GM19240 (cell line): ENCODE measurements at regions not wholly inside any gene's neighbourhood (a gene's known extent, or its start where the extent isn't known, plus 50 kb on each side); places are given as distances from the start of the nearest gene placed in this dataset.

Source experiments
- DNase-seq: peaks from one replicate; pipeline ENCODE4 v3.0.0; 2011; ENCODE audit warnings: low spot score; ENCODE audit not compliant: insufficient read length

DNA sequence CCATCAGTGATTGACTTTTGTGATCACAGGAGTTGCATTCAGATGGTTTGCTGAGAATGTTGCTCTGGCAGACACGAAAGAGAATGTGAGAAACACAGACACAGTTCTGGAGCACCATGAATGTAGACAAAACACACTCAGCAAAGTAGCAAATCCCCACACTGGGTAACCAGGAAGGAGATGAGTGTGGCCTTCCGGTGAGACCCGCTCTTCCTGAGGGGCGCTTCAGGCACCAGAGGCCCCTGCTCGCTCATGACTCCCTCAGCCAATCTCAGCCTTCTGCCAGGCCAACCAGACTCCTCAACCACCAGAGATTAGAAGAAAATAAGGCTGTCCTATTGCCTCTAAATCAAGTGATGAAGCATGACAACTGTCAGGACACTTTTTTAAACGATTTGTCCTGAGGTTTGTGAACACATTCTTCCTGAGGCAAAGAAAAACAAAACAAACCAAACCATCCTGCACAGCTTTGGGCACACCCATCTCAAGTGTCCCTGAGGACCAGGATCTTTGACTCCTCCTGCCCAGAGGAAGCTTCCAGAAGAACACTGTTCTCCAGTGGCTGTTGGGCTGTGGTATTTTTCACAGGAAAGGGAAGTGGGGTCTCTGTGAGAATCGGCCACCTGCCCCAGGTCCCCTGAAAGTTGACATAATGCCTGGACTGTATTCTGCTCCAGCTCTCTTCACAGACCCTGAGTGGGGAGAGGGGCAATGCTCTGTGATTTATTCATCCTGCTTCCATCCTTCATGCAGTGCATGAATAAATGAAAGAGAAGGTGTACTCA lies 152.8 kb downstream of the BCL11A start:
- DNase-seq: no peak

DNA sequence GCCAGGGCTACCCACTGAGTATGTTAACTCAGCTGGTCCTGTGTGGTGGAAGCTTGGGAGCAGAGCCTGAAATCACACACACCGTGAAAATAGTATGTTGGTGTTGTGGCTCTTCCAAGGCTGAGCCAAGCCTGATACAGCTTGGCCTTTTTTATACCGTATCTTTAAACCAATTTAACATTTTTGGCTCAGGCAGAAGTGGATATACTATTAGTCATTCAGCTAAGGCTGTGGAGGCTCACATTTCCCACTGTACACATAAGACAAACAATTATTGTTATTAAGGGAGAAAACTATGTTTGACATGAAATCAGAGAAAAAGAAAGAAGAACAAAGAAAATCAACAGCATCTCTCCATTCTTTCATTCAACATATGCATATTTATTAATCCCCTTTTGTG lies 159.0 kb downstream of the BCL11A start:
- DNase-seq: no peak

- DNase-seq: no peak
Measured at GRCh38 chr2:60391649-60392375, 161.6 kb downstream of the BCL11A start.

DNA sequence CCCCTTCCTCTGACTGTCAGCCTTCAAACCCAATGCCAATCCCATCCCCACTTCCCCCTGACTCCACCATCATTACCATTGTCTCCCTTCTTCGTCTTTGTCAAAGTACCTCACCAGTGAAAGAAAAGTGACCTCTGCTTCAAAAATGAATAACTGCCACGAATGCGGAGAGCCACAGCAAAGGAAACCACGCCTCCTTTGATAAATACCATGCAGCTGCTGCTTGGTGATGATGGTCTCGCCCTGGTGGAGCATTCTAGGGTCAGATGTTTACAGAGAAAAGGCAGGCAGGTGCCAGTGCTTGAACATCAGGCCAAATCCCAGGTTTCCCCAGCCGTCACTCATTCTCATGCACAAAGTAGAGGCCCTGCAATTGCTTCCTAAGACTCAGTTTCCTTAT lies 162.2 kb downstream of the BCL11A start:
- DNase-seq: no peak

DNA sequence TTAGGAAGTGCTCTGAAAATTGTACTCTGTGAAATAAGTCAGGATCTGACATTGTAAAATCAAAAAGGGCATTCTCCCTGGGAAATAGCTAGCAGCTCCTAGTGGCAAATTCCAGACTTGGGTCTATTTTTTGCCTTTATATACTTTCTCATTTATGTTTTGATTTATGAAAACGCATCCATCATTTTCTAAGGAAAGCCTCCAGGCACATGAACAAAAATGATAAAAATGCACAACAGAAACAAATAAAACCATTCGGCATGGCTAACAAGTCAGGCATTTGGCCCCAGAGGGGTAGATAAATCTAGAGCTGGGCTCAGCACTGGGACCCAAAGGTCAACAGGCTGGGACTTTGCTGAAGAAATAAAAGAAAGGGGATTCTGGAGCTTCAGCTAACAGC lies 167.0 kb downstream of the BCL11A start:
- no peak for DNase-seq

GRCh38 chr2:60385648-60386047 lies 167.8 kb downstream of the BCL11A start:
- no peak for DNase-seq

GRCh38 chr2:60383401-60384143 lies 169.9 kb downstream of the BCL11A start:
- DNase-seq: no peak

GRCh38 chr2:60380411-60380810 lies 173.0 kb downstream of the BCL11A start:
- no peak for DNase-seq

GRCh38 chr2:60379684-60380083 lies 173.8 kb downstream of the BCL11A start:
- DNase-seq: no peak

- DNase-seq: no peak
Measured at GRCh38 chr2:60379216-60379615, 174.2 kb downstream of the BCL11A start.

DNA sequence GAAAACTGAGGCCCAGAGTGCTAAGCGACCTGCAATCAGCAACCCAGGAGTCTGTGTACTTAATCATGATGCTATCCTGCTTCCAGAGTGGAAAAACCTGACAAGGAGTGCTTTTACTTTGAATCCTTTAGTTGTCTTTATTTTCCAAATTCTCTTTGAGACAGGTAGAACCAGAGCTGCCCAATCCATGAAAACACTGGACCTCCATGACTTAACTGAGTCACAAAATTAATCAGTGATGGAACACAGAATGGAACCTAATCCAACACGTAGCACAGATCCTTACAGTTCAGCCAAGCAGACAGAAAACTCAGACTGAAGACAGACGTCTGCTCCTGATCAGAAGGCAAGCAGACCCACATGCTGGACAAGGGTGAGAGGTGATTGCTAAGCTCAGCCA lies 175.6 kb downstream of the BCL11A start:
- DNase-seq: no peak

DNA sequence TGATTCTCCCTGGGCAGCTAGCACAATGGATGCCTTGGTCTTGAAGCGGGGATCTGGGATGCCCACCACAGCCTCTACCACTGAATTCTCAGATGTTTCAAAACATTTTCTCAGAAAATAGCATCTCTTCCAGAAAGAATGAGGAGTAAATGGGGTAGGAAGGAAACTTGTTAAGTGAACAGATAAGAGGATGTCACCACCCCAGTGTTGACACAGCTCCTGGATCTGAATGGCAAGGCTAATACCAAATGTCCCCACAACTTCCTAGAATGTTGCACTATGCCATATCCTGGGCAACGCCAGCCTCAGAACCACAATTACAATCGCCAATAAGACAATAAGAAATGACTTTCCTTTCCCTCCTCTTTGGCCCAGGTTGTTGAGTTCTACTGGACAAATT lies 177.2 kb downstream of the BCL11A start:
- no peak for DNase-seq

DNA sequence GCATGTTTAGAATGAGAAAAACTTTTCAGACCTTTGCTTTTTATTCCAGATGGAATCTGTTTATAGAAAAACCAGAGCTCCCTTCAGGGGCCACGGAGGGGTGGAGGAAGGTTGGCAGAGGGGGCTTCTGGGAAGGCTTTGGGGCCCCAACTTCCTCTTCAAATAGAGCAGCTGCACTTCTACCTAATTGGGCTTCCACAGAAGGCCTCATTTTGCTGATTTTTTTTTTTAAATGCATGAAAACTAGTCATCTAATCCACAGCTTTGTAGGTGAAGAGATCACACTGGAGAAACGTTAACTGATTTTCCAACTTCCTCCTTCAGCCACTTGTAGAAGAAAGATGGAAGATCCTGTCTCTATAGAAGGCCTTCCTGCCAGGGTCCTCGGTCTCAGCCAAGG lies 181.8 kb downstream of the BCL11A start:
- no peak for DNase-seq

DNA sequence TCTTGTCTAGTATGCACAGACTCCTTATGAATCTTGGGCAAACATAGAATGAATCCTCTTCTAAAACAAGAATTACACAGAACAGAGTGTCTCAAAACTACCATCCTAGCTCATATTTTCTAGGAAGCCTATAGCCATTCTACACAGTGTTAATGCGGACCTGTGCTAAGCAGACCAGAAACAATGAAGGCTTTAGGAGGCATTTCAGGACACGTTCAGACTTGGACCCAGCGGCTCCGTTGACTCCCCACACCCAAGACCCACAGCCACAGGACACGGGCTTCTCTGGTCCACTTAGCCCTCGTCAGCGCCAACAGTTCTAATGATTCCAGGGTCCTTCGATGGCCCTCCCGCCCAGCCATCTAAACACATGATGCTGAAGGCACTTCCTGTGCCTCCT lies 182.2 kb downstream of the BCL11A start:
- no peak for DNase-seq

DNA sequence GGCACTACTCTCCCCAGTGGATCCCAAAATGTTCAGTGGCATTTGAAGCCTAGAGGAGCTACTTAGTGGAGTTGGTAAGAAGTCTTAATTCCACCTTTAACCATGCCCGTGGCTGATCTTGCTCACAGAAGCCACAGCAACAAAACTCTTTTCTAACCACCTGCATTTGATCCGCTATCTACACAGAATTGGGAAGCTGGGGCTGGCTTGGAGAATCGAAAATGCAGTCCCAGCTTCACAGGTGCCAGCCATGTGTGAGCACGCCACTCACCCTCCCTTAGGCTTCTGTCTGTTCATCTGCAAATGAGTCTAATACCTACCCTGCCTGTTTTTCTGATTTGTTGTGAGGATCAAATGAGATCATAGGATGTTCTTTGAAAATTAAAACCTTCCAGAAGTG lies 182.6 kb downstream of the BCL11A start:
- no peak for DNase-seq

- no peak for DNase-seq
Measured at GRCh38 chr2:60368456-60368855, 185.0 kb downstream of the BCL11A start.

DNA sequence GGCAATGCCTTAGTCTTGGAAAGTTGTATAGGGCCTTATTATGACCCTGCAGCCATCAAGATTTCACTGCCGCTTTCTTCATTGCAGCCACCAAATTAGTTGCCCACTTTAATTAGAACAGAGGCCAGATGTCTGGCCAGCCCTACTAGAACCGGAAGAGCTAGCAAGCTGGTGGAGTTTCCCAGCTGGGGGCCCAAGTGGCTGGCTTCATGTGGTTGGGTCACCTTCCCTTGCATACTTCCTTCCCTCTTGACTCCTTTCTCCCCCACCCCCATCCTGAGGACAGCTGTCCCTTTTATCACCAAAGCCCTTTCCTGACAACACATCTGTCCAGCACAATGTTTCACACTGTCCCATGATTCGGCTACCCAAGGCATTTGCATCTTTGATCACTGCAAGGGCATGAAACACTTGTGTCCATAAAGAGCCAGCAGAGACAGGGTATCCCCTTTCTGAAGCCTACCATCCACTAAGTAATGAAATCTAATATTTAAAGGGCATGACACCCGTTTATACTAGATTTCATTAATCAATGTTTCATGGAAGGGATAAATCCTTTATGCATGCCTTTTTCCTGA lies 187.2 kb downstream of the BCL11A start:
- DNase-seq: no peak

- no peak for DNase-seq
Measured at GRCh38 chr2:60365556-60365955, 187.9 kb downstream of the BCL11A start.

DNA sequence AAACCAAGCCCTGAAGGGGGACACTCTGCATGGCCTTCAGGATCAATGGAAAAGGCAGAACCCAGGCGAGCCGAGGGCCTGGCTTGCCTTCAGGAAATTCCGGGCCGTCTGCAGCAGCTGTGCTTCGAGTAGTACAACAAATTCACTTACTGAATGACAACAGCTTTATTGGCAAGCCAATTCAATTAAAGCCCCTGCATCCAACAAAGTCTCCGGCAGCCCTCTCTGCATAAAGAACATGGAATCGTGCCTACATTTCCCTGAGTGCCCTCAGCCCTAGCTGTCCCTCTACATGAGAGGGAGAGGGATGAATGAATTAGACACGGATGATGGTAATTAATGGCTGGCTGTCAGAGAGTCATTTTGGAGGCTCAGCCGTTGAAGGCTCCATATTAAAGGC lies 189.0 kb downstream of the BCL11A start:
- DNase-seq: no peak

DNA sequence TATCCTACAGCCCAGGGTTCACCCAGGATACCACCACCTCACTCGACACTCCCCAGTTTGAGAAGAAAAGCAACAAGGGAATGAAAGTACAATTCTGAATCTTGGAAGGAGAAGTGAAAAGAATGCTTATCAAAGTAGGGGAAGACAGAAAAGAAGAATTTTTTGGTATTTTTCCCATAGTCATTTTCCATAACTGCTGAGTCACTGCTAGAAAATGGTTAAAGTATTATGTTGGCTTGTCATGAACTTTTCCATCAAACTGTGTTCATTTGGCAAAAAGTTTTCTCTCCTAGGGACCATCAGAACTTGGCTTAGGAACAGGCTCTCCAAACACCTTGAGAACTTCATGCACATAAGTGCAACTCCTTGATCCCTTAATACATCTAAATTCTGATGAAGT lies 192.0 kb downstream of the BCL11A start:
- no peak for DNase-seq

DNA sequence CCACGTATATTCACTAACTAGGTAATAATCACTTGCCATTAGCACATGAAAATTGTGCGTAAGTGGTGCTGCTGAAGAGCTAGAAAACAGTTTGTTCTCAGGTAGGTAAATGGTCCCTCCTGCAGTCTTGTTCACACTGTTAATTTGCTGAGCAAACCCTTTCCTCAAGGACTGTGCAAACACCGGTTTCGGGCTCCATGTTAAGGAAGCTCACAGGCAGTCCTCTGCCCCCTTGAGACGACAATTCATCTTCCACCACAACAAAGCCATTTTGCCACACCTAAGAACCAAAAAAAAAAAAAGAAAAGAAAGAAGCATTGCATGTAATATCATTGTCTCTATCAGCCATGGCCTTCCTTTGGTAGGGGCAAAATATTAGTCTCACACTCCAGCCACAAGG lies 193.9 kb downstream of the BCL11A start:
- DNase-seq: no peak

DNA sequence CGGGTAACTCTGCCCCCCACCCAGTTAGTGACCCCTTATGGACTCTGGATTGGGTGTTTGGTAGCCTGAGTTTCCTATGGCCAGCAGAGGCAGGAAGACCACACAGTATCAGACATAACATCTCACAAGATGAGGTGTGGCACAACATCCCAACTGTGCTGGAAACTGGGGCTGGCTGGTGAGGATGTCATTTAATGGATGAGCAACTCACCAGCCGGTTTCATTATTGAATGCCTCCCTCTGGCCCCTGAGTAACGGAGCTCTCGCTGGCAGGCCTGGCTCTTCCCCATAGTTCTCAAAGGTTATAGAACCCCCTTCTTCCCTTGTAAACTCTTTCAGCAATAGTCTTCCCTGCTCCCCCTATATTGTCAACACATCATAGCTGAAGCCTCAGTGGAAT lies 195.0 kb downstream of the BCL11A start:
- DNase-seq: no peak
